Ascending aorta (tissue), 2 donors: ENCODE measurements at regions not wholly inside any gene's neighbourhood (a gene's known extent, or its start where the extent isn't known, plus 50 kb on each side); places are given as distances from the start of the nearest gene placed in this dataset.

Experiments used
- DNase-seq, 2 donors: peaks; one replicate each; pipeline ENCODE4 v3.0.0-alpha.2; 2019; ENCODE audit warnings: low spot score in 2 of 2
- H3K27ac ChIP-seq, 2 donors: fragments of 200-600 bp; sonication (generic); one replicate each; pipeline ENCODE4 v1.5.1; 2016 to 2017; ENCODE audit warnings: mild to moderate bottlenecking in 1 of 2
- H3K27me3 ChIP-seq: fragments of 200-600 bp; sonication (generic); one replicate; pipeline ENCODE4 v1.5.1; 2017
- H3K36me3 ChIP-seq, 2 donors: fragments of 200-600 bp; sonication (generic); one replicate each; pipeline ENCODE4 v1.5.1; 2016
- H3K4me1 ChIP-seq, 2 donors: fragments of 200-600 bp; sonication (generic); one replicate each; pipeline ENCODE4 v1.5.1; 2016 to 2017; ENCODE audit warnings: mild to moderate bottlenecking in 1 of 2
- H3K4me3 ChIP-seq, 2 donors: fragments of 200-600 bp; sonication (generic); one replicate each; pipeline ENCODE4 v1.5.1; 2016 to 2017; ENCODE audit warnings: mild to moderate bottlenecking in 1 of 2
- H3K9me3 ChIP-seq, 2 donors: fragments of 200-600 bp; sonication (generic); one replicate each; pipeline ENCODE4 v1.5.1; 2016
- intact Hi-C: fragments of 100-400 bp; cut with DNase I; formaldehyde crosslinking; loops from one replicate; pipeline ENCODE4 v1.15.1; 2023
- TF ChIP-seq, protein P1 (sequence below), 3 experiments: fragments of 200-600 bp in 2 of 3; fragments of 450-650 bp in 1 of 3; sonication (generic) in 2 of 3; IDR thresholded peaks; one replicate each; pipeline ENCODE4 v1.5.1; 2016 to 2019; ENCODE audit warnings: antibody characterized with exemption in 3 of 3, mild to moderate bottlenecking in 1 of 3, moderate library complexity in 1 of 3

DNA sequence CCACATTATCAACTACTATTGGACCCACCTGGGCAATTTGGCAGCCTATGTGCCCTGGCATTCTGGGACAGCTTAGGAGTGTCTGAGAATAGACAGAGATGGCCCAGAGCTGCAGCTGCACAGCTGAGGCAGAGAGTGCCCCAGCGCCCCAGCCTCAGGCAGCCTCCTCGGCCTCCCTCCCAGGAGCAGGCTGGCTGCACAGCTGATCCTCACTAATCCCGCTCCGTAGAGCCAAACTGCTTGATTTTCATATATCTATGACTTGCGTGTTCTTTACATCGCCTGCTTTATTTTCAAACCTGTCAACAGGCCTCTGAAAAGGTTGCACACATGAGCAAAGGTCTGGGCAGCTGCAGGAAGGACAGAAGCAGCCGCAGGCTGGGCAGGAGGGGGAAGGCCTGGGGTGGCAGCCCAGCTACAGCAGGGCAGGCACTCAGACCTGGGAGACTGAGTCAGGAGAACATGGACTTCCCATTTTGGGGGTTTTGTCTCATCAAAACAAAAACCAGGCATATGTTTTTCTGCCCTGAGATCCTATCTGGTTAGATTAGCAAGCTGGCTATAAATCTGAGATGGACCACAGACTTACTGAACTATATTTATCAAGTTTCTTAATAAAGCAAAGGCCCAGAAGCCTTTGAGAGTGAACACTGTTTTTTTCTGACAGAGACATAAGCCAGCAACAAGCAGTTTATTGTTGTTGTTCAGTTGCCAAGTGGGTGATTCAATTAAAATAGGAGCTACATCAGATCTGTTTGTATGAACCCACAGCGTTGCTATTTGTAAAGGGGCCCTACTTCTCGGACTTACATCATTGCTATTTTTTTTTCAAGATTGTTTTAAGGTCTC, 301.8 kb upstream of the DUSP10 start:
- no peak for DNase-seq
- Histone ChIP-seq H3K9me3 (no peaks in the 10 kb centered on the region), H3K4me1 (peaks cover 5 to 10% of the 10 kb centered on the region in 2 donors), H3K27ac (peak overlapping the region; percentile 56 to 65), H3K4me3 (no peak overlapping the region), H3K36me3 (no peaks in the 10 kb centered on the region), H3K27me3 (no peaks in the 10 kb centered on the region)
- TF ChIP-seq, protein P1, sequence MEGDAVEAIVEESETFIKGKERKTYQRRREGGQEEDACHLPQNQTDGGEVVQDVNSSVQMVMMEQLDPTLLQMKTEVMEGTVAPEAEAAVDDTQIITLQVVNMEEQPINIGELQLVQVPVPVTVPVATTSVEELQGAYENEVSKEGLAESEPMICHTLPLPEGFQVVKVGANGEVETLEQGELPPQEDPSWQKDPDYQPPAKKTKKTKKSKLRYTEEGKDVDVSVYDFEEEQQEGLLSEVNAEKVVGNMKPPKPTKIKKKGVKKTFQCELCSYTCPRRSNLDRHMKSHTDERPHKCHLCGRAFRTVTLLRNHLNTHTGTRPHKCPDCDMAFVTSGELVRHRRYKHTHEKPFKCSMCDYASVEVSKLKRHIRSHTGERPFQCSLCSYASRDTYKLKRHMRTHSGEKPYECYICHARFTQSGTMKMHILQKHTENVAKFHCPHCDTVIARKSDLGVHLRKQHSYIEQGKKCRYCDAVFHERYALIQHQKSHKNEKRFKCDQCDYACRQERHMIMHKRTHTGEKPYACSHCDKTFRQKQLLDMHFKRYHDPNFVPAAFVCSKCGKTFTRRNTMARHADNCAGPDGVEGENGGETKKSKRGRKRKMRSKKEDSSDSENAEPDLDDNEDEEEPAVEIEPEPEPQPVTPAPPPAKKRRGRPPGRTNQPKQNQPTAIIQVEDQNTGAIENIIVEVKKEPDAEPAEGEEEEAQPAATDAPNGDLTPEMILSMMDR (IDR thresholded peaks at IDR 0.05): no peak
- intact Hi-C loops: no loop called here

DNA sequence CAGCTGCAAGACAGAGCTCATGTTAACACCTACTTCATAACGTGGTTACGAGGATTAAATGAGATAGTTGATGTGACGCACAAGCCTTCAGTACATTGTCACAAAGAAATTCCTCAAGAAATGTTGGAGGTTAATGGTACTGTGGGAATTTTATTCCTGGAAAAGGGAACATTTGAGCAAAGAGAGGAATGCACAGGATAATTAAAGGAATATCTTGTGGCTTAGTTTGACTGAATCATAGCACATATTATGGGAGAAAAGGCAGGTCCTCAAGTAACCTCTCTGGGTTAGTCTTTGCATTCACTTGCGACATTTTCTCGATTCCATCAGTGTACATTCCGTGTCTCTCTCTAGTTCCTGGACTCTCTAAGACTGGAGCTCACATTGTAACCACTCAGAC, 300.2 kb upstream of the DUSP10 start:
- Histone ChIP-seq H3K27ac (no peak overlapping the region), H3K9me3 (no peaks in the 10 kb centered on the region), H3K4me1 (peaks cover 5 to 10% of the 10 kb centered on the region in 2 donors), H3K36me3 (no peaks in the 10 kb centered on the region), H3K4me3 (no peak overlapping the region), H3K27me3 (no peaks in the 10 kb centered on the region)
- intact Hi-C loops: no loop called here
- TF ChIP-seq, protein P1 (IDR thresholded peaks at IDR 0.05): no peak
- no peak for DNase-seq

DNA sequence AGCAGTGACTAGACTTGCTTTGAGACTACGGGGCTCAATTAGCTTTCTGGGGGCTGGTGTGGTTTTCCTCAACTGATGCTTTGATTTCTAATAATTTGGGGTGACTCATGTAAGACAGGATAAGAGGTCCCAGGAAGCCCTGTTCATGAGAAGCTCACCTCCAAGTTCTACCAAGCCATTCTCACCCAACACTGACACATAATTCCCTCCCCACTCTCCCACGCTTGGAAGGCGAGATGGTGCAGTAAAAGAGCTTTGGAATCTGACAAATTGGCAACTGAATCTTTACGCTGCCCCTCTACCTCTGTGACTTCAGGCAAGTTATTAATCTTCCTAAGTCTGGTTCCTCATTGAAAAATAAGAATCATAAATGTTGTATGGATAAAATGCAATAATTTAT, 299.1 kb upstream of the DUSP10 start:
- Histone ChIP-seq H3K4me3 (no peak overlapping the region), H3K36me3 (no peaks in the 10 kb centered on the region), H3K4me1 (peaks cover 5 to 10% of the 10 kb centered on the region in 2 donors), H3K27me3 (no peaks in the 10 kb centered on the region), H3K9me3 (no peaks in the 10 kb centered on the region), H3K27ac (no peak overlapping the region)
- TF ChIP-seq, protein P1 (IDR thresholded peaks at IDR 0.05): no peak
- intact Hi-C loops: no loop called here
- no peak for DNase-seq

DNA sequence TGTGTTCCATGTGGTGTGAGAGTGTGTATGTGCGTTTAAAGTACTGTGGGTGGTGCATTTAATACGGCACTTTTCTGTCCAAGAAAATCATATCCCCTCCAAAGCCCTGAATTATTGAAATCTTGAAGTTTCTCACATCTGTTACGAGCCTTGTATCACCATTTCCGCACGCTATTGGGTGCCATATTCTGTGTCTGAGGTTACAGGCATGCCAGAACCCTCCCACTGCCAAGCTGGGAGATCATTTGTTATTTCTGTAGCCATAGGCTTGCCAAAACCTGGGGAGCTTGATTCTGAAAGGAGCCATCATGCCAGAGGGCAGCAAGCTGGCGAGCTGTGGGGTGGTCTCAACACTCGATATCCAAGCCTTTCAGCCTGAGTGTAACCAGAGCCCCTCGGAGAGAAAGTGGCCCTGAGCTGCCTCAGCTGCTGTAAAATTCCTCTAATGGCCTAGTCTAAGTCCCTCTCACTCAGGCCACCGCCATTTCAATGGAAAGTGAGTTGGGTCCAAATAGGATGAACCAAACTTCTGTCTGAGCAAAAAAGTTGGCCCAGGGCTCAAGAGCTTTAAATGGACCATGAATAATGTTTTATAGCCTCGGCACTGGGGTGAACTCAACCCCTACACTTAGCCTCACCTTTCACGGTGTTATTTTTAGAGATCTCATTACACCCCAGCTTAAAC, 298.4 kb upstream of the DUSP10 start:
- Histone ChIP-seq H3K36me3 (no peaks in the 10 kb centered on the region), H3K27me3 (no peaks in the 10 kb centered on the region), H3K4me3 (no peak overlapping the region), H3K4me1 (peaks cover 5 to 10% of the 10 kb centered on the region in 2 donors), H3K27ac (no peak overlapping the region), H3K9me3 (no peaks in the 10 kb centered on the region)
- no peak for DNase-seq
- TF ChIP-seq, protein P1 (IDR thresholded peaks at IDR 0.05): no peak
- intact Hi-C loops: no loop called here

DNA sequence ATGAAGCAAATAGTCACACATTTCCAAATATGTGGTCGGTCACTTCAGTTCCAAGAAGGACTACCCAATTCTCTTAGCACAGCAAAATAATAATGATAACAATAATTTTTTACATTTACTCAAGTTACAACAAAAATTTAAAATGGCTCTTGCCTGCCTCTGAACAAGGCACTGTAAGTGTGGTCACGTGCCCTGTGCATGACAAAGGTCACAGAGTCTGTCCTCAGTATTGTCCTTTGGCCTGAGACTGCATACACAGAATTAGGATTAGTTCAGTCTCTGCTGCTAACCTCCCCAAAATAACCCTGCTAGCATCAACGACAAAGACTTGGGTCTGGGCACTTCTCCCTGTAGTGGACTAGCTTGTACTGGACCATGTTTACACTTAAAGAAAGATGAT, 297.1 kb upstream of the DUSP10 start:
- Histone ChIP-seq H3K4me1 (peaks cover 5 to 10% of the 10 kb centered on the region in 2 donors), H3K27ac (no peak overlapping the region), H3K9me3 (no peaks in the 10 kb centered on the region), H3K36me3 (no peaks in the 10 kb centered on the region), H3K27me3 (no peaks in the 10 kb centered on the region), H3K4me3 (no peak overlapping the region)
- TF ChIP-seq, protein P1 (IDR thresholded peaks at IDR 0.05): no peak
- no peak for DNase-seq
- intact Hi-C loops: no loop called here
